ENCODE measurements at regions not wholly inside any gene's neighbourhood (a gene's known extent, or its start where the extent isn't known, plus 50 kb on each side); places are given as distances from the start of the nearest gene placed in this dataset.

DNA sequence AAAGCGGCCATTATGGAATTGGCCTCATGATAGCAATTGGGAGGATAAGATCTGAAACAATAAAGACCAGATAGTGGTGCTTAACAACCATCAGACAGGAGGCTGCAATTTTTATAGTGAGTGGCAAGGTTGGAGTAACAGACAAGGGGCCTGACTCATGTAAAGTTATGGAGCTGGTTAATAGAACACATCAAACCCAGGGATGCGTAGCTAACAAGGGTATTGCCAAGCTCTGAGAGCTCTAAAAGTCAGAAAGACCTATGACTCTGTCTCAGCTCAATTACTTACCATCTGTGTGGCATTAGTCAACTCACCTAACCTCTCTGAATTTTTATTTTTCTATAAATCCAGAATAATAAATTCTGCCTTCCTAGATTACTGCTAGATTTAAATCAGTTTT, 1731.5 kb upstream of the FLRT2 start:
- Histone ChIP-seq H2AFZ (ENCODE audit: low read depth, low read length) (no peak overlapping the region), H3K36me3 (ENCODE audit: control insufficient read depth in 2 of 2, extremely low read depth in 1 of 2, insufficient read depth in 2 of 2, low read length in 2 of 2) (no peaks in the 10 kb centered on the region), H3K79me2 (ENCODE audit: control insufficient read depth, insufficient read depth, low read length) (no peaks in the 10 kb centered on the region), H3K9me1 (replicated peaks; ENCODE audit: control insufficient read depth, extremely low read depth, insufficient read depth, low read length) (no peaks in the 10 kb centered on the region), H3K4me2 (ENCODE audit: insufficient read depth, low read length) (no peak overlapping the region), H4K20me1 (replicated peaks; ENCODE audit: control insufficient read depth, extremely low read depth, insufficient read depth, low read length) (no peaks in the 10 kb centered on the region), H3K4me3 (replicated peaks in 1 of 3; ENCODE audit: insufficient read depth in 1 of 3, low read depth in 1 of 3, low read length in 3 of 3) (no peak overlapping the region), H3K9me3 (replicated peaks; ENCODE audit: control insufficient read depth, insufficient read depth, low read length) (no peaks in the 10 kb centered on the region), H3K9ac (replicated peaks; ENCODE audit: extremely low read depth, insufficient read depth, low read length) (no peak overlapping the region), H3K27me3 (ENCODE audit: control insufficient read depth in 2 of 2, insufficient read depth in 2 of 2, low read length in 2 of 2) (no peaks in the 10 kb centered on the region), H3K27ac (ENCODE audit: insufficient read depth, low read depth, low read length) (no peak overlapping the region), H3K4me1 (ENCODE audit: control insufficient read depth, extremely low read depth, insufficient read depth, low read length) (no peaks in the 10 kb centered on the region)
- FAIRE-seq = no peak
- ChIA-PET CTCF (interaction anchor here (1.2 kb wide), 1 partner anchor 8 kb away, joined by 3 read pairs; no protein-coding TSS in a partner anchor), POLR2A (no interaction called here)
- no TSS peak for BruUV-seq (replicated peaks)
- no peak for DNase-seq (ENCODE audit: low read depth, low spot score)
- TF ChIP-seq GATA2 (IDR thresholded peaks at IDR 0.05; ENCODE audit: insufficient read depth, insufficient read length, low read depth, low read length) (no peak), POLR2A (IDR thresholded peaks at IDR 0.05; ENCODE audit: low read depth, low read length) (no peak), JUN (IDR thresholded peaks at IDR 0.05; ENCODE audit: borderline replicate concordance, insufficient read depth, insufficient read length, low read depth) (no peak), MYC (IDR thresholded peaks at IDR 0.05; ENCODE audit: low read depth, low read length) (no peak), FOS (IDR thresholded peaks at IDR 0.05; ENCODE audit: borderline replicate concordance, insufficient read depth, low read length) (no peak), EZH2 (IDR thresholded peaks at IDR 0.05; ENCODE audit: borderline replicate concordance, low read depth, low read length, severe bottlenecking) (no peak), POLR2AphosphoS5 (IDR thresholded peaks at IDR 0.05; ENCODE audit: insufficient read depth, low read depth, low read length) (no peak)
- TF ChIP-seq, protein P1, sequence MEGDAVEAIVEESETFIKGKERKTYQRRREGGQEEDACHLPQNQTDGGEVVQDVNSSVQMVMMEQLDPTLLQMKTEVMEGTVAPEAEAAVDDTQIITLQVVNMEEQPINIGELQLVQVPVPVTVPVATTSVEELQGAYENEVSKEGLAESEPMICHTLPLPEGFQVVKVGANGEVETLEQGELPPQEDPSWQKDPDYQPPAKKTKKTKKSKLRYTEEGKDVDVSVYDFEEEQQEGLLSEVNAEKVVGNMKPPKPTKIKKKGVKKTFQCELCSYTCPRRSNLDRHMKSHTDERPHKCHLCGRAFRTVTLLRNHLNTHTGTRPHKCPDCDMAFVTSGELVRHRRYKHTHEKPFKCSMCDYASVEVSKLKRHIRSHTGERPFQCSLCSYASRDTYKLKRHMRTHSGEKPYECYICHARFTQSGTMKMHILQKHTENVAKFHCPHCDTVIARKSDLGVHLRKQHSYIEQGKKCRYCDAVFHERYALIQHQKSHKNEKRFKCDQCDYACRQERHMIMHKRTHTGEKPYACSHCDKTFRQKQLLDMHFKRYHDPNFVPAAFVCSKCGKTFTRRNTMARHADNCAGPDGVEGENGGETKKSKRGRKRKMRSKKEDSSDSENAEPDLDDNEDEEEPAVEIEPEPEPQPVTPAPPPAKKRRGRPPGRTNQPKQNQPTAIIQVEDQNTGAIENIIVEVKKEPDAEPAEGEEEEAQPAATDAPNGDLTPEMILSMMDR (IDR thresholded peaks at IDR 0.05; ENCODE audit: extremely low read depth in 1 of 2, insufficient read depth in 1 of 2, low read depth in 1 of 2, low read length in 2 of 2) = no peak
- TF ChIP-seq, protein P2, sequence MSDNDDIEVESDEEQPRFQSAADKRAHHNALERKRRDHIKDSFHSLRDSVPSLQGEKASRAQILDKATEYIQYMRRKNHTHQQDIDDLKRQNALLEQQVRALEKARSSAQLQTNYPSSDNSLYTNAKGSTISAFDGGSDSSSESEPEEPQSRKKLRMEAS (IDR thresholded peaks at IDR 0.05; ENCODE audit: insufficient read depth, insufficient read length) = no peak
- intact Hi-C loops (cut with micrococcal nuclease) (no loop called here), dilution Hi-C loops (cut with MboI; ENCODE audit: extremely low pct_ligation_motif_present, low sequenced_read_pairs) (no loop called here)
